SK-N-SH (cell line): ENCODE measurements at regions not wholly inside any gene's neighbourhood (a gene's known extent, or its start where the extent isn't known, plus 50 kb on each side); places are given as distances from the start of the nearest gene placed in this dataset.

ENCODE experiments used
- CTCF ChIA-PET: fragments of 300-600, 350-600 bp; formaldehyde crosslinking; extraction: SDS; loops from one replicate; lab custom pipeline; 2021; lab: Yijun Ruan, JAX
- POLR2A ChIA-PET: fragments of 350-600 bp; sonication (Branson Sonifier 250); formaldehyde crosslinking; extraction: SDS; loops from one replicate; lab custom pipeline; 2020; ENCODE audit warnings: antibody characterized with exemption, inconsistent platforms; lab: Yijun Ruan, JAX
- DNase-seq: peaks from one replicate; pipeline ENCODE4 v3.0.0; 2012
- H2AFZ ChIP-seq: fragments of 200-600 bp; sonication (generic); 2 replicates; pipeline ENCODE4 v1.8.1; 2016; ENCODE audit warnings: antibody characterized with exemption, mild to moderate bottlenecking, low read depth
- H3F3A ChIP-seq: fragments of 200-600 bp; sonication (generic); replicated peaks from 2 replicates; pipeline ENCODE3; 2016; ENCODE audit warnings: antibody characterized with exemption, mild to moderate bottlenecking; ENCODE audit not compliant: insufficient read depth
- H3K27ac ChIP-seq, 2 experiments: fragments of 200-500 bp in 1 of 2; fragments of 200-600 bp in 1 of 2; sonication (Bioruptor generic) in 1 of 2; sonication (generic), shearing (Covaris generic) in 1 of 2; 2 replicates each; pipeline versions ENCODE4 v1.5.1 to v1.6.1; 2014 to 2016; ENCODE audit warnings: low read depth in 2 of 2, inconsistent platforms in 1 of 2, low read length in 1 of 2, mild to moderate bottlenecking in 1 of 2, mixed read lengths in 1 of 2
- H3K27me3 ChIP-seq: fragments of 200-600 bp; sonication (generic), shearing (Covaris generic); 2 replicates; pipeline ENCODE4 v1.6.1; 2016; ENCODE audit warnings: mixed run types; ENCODE audit not compliant: insufficient read depth
- H3K36me3 ChIP-seq, 2 experiments: fragments of 200-500 bp in 1 of 2; fragments of 200-600 bp in 1 of 2; sonication (Bioruptor generic) in 1 of 2; sonication (generic) in 1 of 2; replicated peaks in 1 of 2; 2 replicates each; pipeline versions ENCODE3 to v1.5.1; 2014 to 2016; ENCODE audit warnings: low read length in 1 of 2, mild to moderate bottlenecking in 1 of 2; ENCODE audit not compliant: insufficient read depth in 2 of 2, control insufficient read depth in 1 of 2
- H3K4me1 ChIP-seq, 2 experiments: fragments of 200-500 bp in 1 of 2; fragments of 200-600 bp in 1 of 2; sonication (Bioruptor generic) in 1 of 2; sonication (generic), shearing (Covaris generic) in 1 of 2; 2 replicates each; pipeline versions ENCODE4 v1.5.1 to v1.6.1; 2014 to 2016; ENCODE audit warnings: low read depth in 1 of 2, low read length in 1 of 2, mixed run types in 1 of 2; ENCODE audit not compliant: insufficient read depth in 2 of 2, control insufficient read depth in 1 of 2
- H3K4me2 ChIP-seq: fragments of 200-600 bp; sonication (generic), shearing (Covaris generic); 2 replicates; pipeline ENCODE4 v1.6.1; 2017; ENCODE audit warnings: mixed run types
- H3K4me3 ChIP-seq, 2 experiments: fragments of 200-500 bp in 1 of 2; fragments of 200-600 bp in 1 of 2; sonication (Bioruptor generic) in 1 of 2; sonication (generic), shearing (Covaris generic) in 1 of 2; 2 replicates each; pipeline versions ENCODE4 v1.5.1 to v1.8.1; 2014 to 2016; ENCODE audit warnings: low read depth in 2 of 2, inconsistent platforms in 1 of 2, low read length in 1 of 2, mild to moderate bottlenecking in 1 of 2, mixed read lengths in 1 of 2, moderate library complexity in 1 of 2
- H3K79me2 ChIP-seq: fragments of 200-600 bp; sonication (generic); 2 replicates; pipeline ENCODE4 v1.8.1; 2017; ENCODE audit warnings: mild to moderate bottlenecking; ENCODE audit not compliant: insufficient read depth
- H3K9ac ChIP-seq: fragments of 200-600 bp; sonication (generic); 2 replicates; pipeline ENCODE4 v1.6.1; 2017; ENCODE audit warnings: mixed run types
- H3K9me2 ChIP-seq: fragments of 200-600 bp; sonication (generic); 2 replicates; pipeline ENCODE4 v1.6.1; 2017; ENCODE audit warnings: mixed run types
- H3K9me3 ChIP-seq: fragments of 200-600 bp; sonication (generic); 2 replicates; pipeline ENCODE4 v1.6.1; 2017; ENCODE audit warnings: mixed run types, mild to moderate bottlenecking, moderate library complexity
- H4K20me1 ChIP-seq: fragments of 200-600 bp; sonication (generic); 2 replicates; pipeline ENCODE4 v1.6.1; 2017; ENCODE audit warnings: mild to moderate bottlenecking, mixed run types; ENCODE audit not compliant: insufficient read depth
- CTCF ChIP-seq: fragments of 200-600 bp; sonication (generic); IDR thresholded peaks from 2 replicates; pipeline ENCODE4 v1.6.1; 2017; ENCODE audit warnings: antibody characterized with exemption, mild to moderate bottlenecking, moderate library complexity
- EP300 ChIP-seq, 2 experiments: IDR thresholded peaks; 2 replicates each; pipeline versions ENCODE4 v1.4.0 to v1.6.1; 2012; ENCODE audit warnings: borderline replicate concordance in 1 of 2, low read depth in 1 of 2, low read length in 1 of 2
- EZH2phosphoT487 ChIP-seq: fragments of 200-600 bp; sonication (generic); IDR thresholded peaks from 2 replicates; pipeline ENCODE4 v1.6.1; 2017; ENCODE audit warnings: low read depth, mixed run types, mild to moderate bottlenecking, antibody characterized with exemption, moderate library complexity, borderline replicate concordance
- FOSL2 ChIP-seq: IDR thresholded peaks from 2 replicates; pipeline ENCODE4 v1.4.0; 2012; ENCODE audit warnings: low read depth, mild to moderate bottlenecking, moderate library complexity, borderline replicate concordance
- GABPA ChIP-seq: IDR thresholded peaks from 2 replicates; pipeline ENCODE4 v1.4.0; 2012; ENCODE audit warnings: low read depth, mild to moderate bottlenecking
- IRF3 ChIP-seq: fragments of 150-350 bp; IDR thresholded peaks from 2 replicates; pipeline ENCODE4 v1.6.1; 2016; ENCODE audit warnings: mild to moderate bottlenecking, low read depth, low read length
- MXI1 ChIP-seq: IDR thresholded peaks from 2 replicates; pipeline ENCODE4 v1.6.1; 2012; ENCODE audit warnings: mild to moderate bottlenecking, low read depth, low read length, improper control_type of control experiment
- NFIC ChIP-seq: IDR thresholded peaks from 2 replicates; pipeline ENCODE4 v1.4.0; 2012; ENCODE audit warnings: borderline replicate concordance
- NRF1 ChIP-seq: IDR thresholded peaks from 2 replicates; pipeline ENCODE4 v1.6.1; 2012; ENCODE audit warnings: low read depth, mild to moderate bottlenecking, low read length
- PBX3 ChIP-seq: IDR thresholded peaks from 2 replicates; pipeline ENCODE4; 2012
- RAD21 ChIP-seq: IDR thresholded peaks from 2 replicates; pipeline ENCODE4 v1.6.1; 2012; ENCODE audit warnings: mild to moderate bottlenecking, low read length
- TAF1 ChIP-seq: IDR thresholded peaks from 2 replicates; pipeline ENCODE4 v1.6.1; 2012; ENCODE audit warnings: low read depth, mild to moderate bottlenecking, low read length, moderate library complexity, borderline replicate concordance
- TCF12 ChIP-seq: IDR thresholded peaks from 2 replicates; pipeline ENCODE4 v1.4.0; 2012
- TEAD4 ChIP-seq: IDR thresholded peaks from 2 replicates; pipeline ENCODE4 v1.4.0; 2012; ENCODE audit warnings: mild to moderate bottlenecking, borderline replicate concordance; ENCODE audit not compliant: insufficient read depth
- USF1 ChIP-seq: IDR thresholded peaks from 2 replicates; pipeline ENCODE4 v1.4.0; 2012; ENCODE audit warnings: low read depth, borderline replicate concordance
- USF2 ChIP-seq: fragments of 150-350 bp; IDR thresholded peaks from 2 replicates; pipeline ENCODE4 v1.6.1; 2017; ENCODE audit warnings: antibody characterized with exemption, low read length, low read depth, borderline replicate concordance
- WGBS: methylation state at CpG from one replicate; pipeline ENCODE4 v1.1.6; 2017; ENCODE audit warnings: low lambda C conversion rate; 5-methylcytosine and 5-hydroxymethylcytosine counted together

GRCh38 chr10:33391611-33392465, 57.4 kb upstream of the NRP1 start:
- no peak overlapping the region for H2AFZ ChIP-seq
- H3K79me2 ChIP-seq, result no peaks in the 10 kb centered on the region
- no peak overlapping the region for H3K9ac ChIP-seq
- H3K4me2 ChIP-seq, result no peak overlapping the region
- H3K4me3 ChIP-seq, result no peak overlapping the region
- H3K27ac ChIP-seq, result no peak overlapping the region
- H3K27me3 ChIP-seq, result no peaks in the 10 kb centered on the region
- CTCF ChIA-PET, result no interaction called here
- POLR2A ChIA-PET, result no interaction called here
- no peaks in the 10 kb centered on the region for H3K4me1 ChIP-seq
- no peaks in the 10 kb centered on the region for H3K36me3 ChIP-seq
- 0 out of 2 replicates have a peak, but pooled peaks cover under 1% of the 10 kb centered on the region for H3K9me3 ChIP-seq
- no peaks in the 10 kb centered on the region for H3F3A ChIP-seq
- no peaks in the 10 kb centered on the region for H3K9me2 ChIP-seq
- WGBS, result 77% methylated on average over 8 of the region's 8 CpGs
- no peaks in the 10 kb centered on the region for H4K20me1 ChIP-seq
- TF ChIP-seq USF2, result no peak
- TF ChIP-seq NRF1, result no peak
- no peak for TF ChIP-seq CTCF
- no peak for TF ChIP-seq TAF1
- DNase-seq, result no peak

GRCh38 chr10:33390046-33390445, 55.6 kb upstream of the NRP1 start:
- H3K27me3 ChIP-seq, result no peaks in the 10 kb centered on the region
- 80% methylated on average over 5 of the region's 5 CpGs for WGBS
- ChIA-PET CTCF (interaction anchor here (1.1 kb wide), 1 partner anchor 19 kb away, joined by 3 read pairs; no protein-coding TSS in a partner anchor), POLR2A (no interaction called here)
- H3K9ac ChIP-seq, result no peak overlapping the region
- no peak for DNase-seq
- no peak overlapping the region for H3K4me3 ChIP-seq
- no peaks in the 10 kb centered on the region for H3K79me2 ChIP-seq
- no peaks in the 10 kb centered on the region for H3K4me1 ChIP-seq
- no peak overlapping the region for H3K27ac ChIP-seq
- no peak overlapping the region for H3K4me2 ChIP-seq
- H2AFZ ChIP-seq, result no peak overlapping the region
- H3K36me3 ChIP-seq, result no peaks in the 10 kb centered on the region
- H3K9me2 ChIP-seq, result no peaks in the 10 kb centered on the region
- no peaks in the 10 kb centered on the region for H3K9me3 ChIP-seq
- H4K20me1 ChIP-seq, result no peaks in the 10 kb centered on the region
- no peak for TF ChIP-seq MXI1
- TF ChIP-seq GABPA, result no peak
- TF ChIP-seq EP300 (IDR thresholded peaks at IDR 0.05; ENCODE audit: borderline replicate concordance in 1 of 2, low read depth in 1 of 2, low read length in 1 of 2), result no peak
- no peak for TF ChIP-seq FOSL2
- TF ChIP-seq PBX3, result no peak
- no peak for TF ChIP-seq NRF1
- TF ChIP-seq TCF12, result no peak
- no peak for TF ChIP-seq USF1
- TF ChIP-seq TEAD4, result no peak
- TF ChIP-seq EZH2phosphoT487, result no peak
- no peak for TF ChIP-seq NFIC
- TF ChIP-seq CTCF, result no peak
- TF ChIP-seq IRF3, result no peak
- TF ChIP-seq RAD21, result no peak
- TF ChIP-seq, all 33 proteins: peak for 0
- no peaks in the 10 kb centered on the region for H3F3A ChIP-seq
